ENCODE measurements at regions not wholly inside any gene's neighbourhood (a gene's known extent, or its start where the extent isn't known, plus 50 kb on each side); places are given as distances from the start of the nearest gene placed in this dataset.

- CTCF ChIA-PET: no interaction called here
- POLR2A ChIA-PET: no interaction called here
- DNase-seq (ENCODE audit: extremely low spot score): no peak
- TF ChIP-seq CTCF (IDR thresholded peaks at IDR 0.05; ENCODE audit: control extremely low read depth, extremely low read depth, low read depth, missing control alignments): no peak
Measured at GRCh38 chr14:97283005-97283403, 485.8 kb downstream of the VRK1 start.

- no peak for DNase-seq (ENCODE audit: extremely low spot score)
- no peak for TF ChIP-seq CTCF (IDR thresholded peaks at IDR 0.05; ENCODE audit: control extremely low read depth, extremely low read depth, low read depth, missing control alignments)
- ChIA-PET CTCF (no interaction called here), POLR2A (no interaction called here)
Measured at GRCh38 chr14:97283426-97283825, 486.2 kb downstream of the VRK1 start.

DNA sequence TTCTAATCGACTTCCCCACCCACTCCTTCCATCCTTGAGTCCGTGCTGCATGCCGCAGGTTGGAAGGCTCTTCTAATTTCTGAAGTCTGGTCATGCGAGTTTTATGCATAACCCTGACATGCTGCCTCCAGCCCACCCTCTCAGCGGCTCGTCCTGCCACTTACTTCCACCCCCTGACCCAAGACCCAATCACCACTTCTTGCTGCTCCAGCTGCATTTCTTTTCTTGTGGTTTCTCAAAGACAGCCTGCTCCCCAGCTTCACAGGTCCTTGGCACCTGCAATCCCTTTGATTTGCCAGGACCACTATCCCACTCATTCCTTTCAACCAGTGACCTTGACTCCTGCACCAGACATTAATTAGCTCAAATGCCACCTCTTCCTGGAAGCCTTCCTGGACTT lies 486.7 kb downstream of the VRK1 start:
- ChIA-PET POLR2A (no interaction called here), CTCF (no interaction called here)
- no peak for DNase-seq (ENCODE audit: extremely low spot score)
- TF ChIP-seq CTCF (IDR thresholded peaks at IDR 0.05; ENCODE audit: control extremely low read depth, extremely low read depth, low read depth, missing control alignments): no peak

DNA sequence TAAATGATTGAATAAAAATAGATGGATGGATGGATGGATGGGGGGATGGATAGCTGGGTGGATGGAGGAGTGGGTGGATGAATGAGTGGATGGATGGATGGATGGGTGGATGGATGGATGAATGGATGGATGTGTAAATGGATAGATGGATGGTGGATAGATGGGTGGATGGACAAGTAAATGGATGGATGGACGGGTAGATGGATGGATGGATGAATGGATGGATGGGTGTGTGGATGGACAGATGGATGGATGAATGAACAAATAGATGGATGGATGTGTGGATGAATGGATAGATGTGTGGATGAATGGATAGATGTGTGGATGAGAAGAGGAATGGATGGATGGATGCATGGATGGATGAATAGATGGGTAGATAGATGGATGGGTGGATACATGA lies 490.8 kb downstream of the VRK1 start:
- ChIA-PET POLR2A (no interaction called here), CTCF (no interaction called here)
- no peak for TF ChIP-seq CTCF (IDR thresholded peaks at IDR 0.05; ENCODE audit: control extremely low read depth, extremely low read depth, low read depth, missing control alignments)
- DNase-seq (ENCODE audit: extremely low spot score): no peak

GRCh38 chr14:97290065-97290464 lies 492.9 kb downstream of the VRK1 start:
- POLR2A ChIA-PET: no interaction called here
- CTCF ChIA-PET: no interaction called here
- no peak for TF ChIP-seq CTCF (IDR thresholded peaks at IDR 0.05; ENCODE audit: control extremely low read depth, extremely low read depth, low read depth, missing control alignments)
- no peak for DNase-seq (ENCODE audit: extremely low spot score)

GRCh38 chr14:97290977-97291376 lies 493.8 kb downstream of the VRK1 start:
- ChIA-PET CTCF (interaction anchor here (1.1 kb wide), 1 partner anchor 11 kb away, joined by 4 read pairs; no protein-coding TSS in a partner anchor), POLR2A (no interaction called here)
- DNase-seq (ENCODE audit: extremely low spot score): no peak
- no peak for TF ChIP-seq CTCF (IDR thresholded peaks at IDR 0.05; ENCODE audit: control extremely low read depth, extremely low read depth, low read depth, missing control alignments)

DNA sequence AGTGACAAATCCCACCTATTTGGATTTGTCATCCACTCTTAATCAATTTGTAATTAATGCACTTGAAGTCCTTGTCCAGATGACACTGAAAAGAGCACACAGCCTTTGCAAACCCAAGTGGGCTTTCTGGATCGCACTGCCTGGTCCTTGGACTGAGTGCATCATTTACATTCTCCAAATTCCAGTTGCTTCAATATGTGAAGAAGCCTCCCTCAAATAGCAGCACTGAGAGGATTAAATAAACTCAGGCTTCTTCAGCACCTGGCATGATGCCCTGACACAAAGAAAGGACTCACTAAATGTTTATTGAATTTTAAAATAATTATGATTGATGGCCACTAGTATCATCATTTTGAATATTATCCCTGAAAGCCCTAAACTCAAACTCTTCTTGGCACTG lies 496.5 kb downstream of the VRK1 start:
- no peak for DNase-seq (ENCODE audit: extremely low spot score)
- CTCF ChIA-PET: no interaction called here
- POLR2A ChIA-PET: no interaction called here
- TF ChIP-seq CTCF (IDR thresholded peaks at IDR 0.05; ENCODE audit: control extremely low read depth, extremely low read depth, low read depth, missing control alignments): no peak
